Keratinocyte (primary cell): ENCODE measurements at regions not wholly inside any gene's neighbourhood (a gene's known extent, or its start where the extent isn't known, plus 50 kb on each side); places are given as distances from the start of the nearest gene placed in this dataset.

Source experiments
- DNase-seq: peaks from one replicate; pipeline ENCODE4 v3.0.0-alpha.2; 2011; ENCODE audit warnings: low read depth, missing footprints, low spot score
- FAIRE-seq: peaks from 2 replicates; lab custom pipeline; 2011; peaks lifted over from hg19 to GRCh38; lab: Jason Lieb, UNC
- H2AFZ ChIP-seq: 2 replicates; pipeline ENCODE4 v1.6.0; 2012; ENCODE audit warnings: low read length, control low read depth, inconsistent platforms; ENCODE audit not compliant: control insufficient read depth
- H3K27ac ChIP-seq: 2 replicates; pipeline ENCODE4 v1.5.1; 2011; ENCODE audit warnings: low read length; ENCODE audit not compliant: control insufficient read depth, insufficient read depth
- H3K27me3 ChIP-seq: 3 replicates; pipeline ENCODE4 v1.6.0; 2011; ENCODE audit warnings: low read length; ENCODE audit not compliant: control insufficient read depth, insufficient read depth; ENCODE audit errors: extremely low read depth
- H3K36me3 ChIP-seq, 2 experiments: 2 replicates in 1 of 2; 3 replicates in 1 of 2; pipeline ENCODE4 v1.5.1; 2011; ENCODE audit warnings: low read length in 2 of 2, mild to moderate bottlenecking in 1 of 2; ENCODE audit not compliant: control insufficient read depth in 2 of 2, insufficient read depth in 2 of 2; ENCODE audit errors: extremely low read depth in 1 of 2
- H3K4me1 ChIP-seq: 3 replicates; pipeline ENCODE4 v1.5.1; 2011; ENCODE audit warnings: low read length; ENCODE audit not compliant: control insufficient read depth, insufficient read depth; ENCODE audit errors: extremely low read depth
- H3K4me2 ChIP-seq: 3 replicates; pipeline ENCODE4 v1.6.0; 2011; ENCODE audit warnings: low read depth, low read length; ENCODE audit not compliant: control insufficient read depth, insufficient read depth; ENCODE audit errors: extremely low read depth
- H3K4me3 ChIP-seq, 3 experiments: fragments of 200-600 bp in 1 of 3; sonication (generic) in 1 of 3; 2 replicates in 2 of 3; 3 replicates in 1 of 3; pipeline ENCODE4 v1.5.1; 2011 to 2016; ENCODE audit warnings: low read length in 3 of 3, mild to moderate bottlenecking in 3 of 3, control low read depth in 2 of 3, inconsistent platforms in 1 of 3, low read depth in 1 of 3, mixed read lengths in 1 of 3, mixed run types in 1 of 3, moderate library complexity in 1 of 3; ENCODE audit not compliant: control insufficient read depth in 2 of 3, insufficient read depth in 2 of 3; ENCODE audit errors: extremely low read depth in 1 of 3
- H3K79me2 ChIP-seq: 2 replicates; pipeline ENCODE4 v1.6.0; 2012; ENCODE audit warnings: low read length; ENCODE audit not compliant: control insufficient read depth, insufficient read depth
- H3K9ac ChIP-seq: 3 replicates; pipeline ENCODE4 v1.6.0; 2011; ENCODE audit warnings: low read length; ENCODE audit not compliant: control insufficient read depth, insufficient read depth; ENCODE audit errors: extremely low read depth
- H3K9me1 ChIP-seq: 3 replicates; pipeline ENCODE4 v1.6.0; 2011; ENCODE audit warnings: low read length; ENCODE audit not compliant: control insufficient read depth, insufficient read depth; ENCODE audit errors: extremely low read depth
- H3K9me3 ChIP-seq: 2 replicates; pipeline ENCODE4 v1.5.1; 2012; ENCODE audit warnings: low read depth, low read length; ENCODE audit not compliant: control insufficient read depth
- H4K20me1 ChIP-seq: 3 replicates; pipeline ENCODE4 v1.6.0; 2011; ENCODE audit warnings: low read length; ENCODE audit not compliant: control insufficient read depth, insufficient read depth; ENCODE audit errors: extremely low read depth
- EZH2 ChIP-seq: IDR thresholded peaks from one replicate; pipeline ENCODE4 v1.6.1; 2012; ENCODE audit warnings: inconsistent platforms, mild to moderate bottlenecking, low read length, moderate library complexity
- dilution Hi-C: fragments of 300-500 bp; cut with MboI; formaldehyde crosslinking; loops from one replicate; pipeline ENCODE4 v1.7.0; 2020; ENCODE audit warnings: low sequenced_read_pairs; ENCODE audit not compliant: extremely low pct_ligation_motif_present
- TF ChIP-seq, protein P1 (sequence below), 3 experiments: IDR thresholded peaks in 1 of 3; conservative IDR thresholded peaks in 1 of 3; optimal IDR thresholded peaks in 1 of 3; 2 replicates in 2 of 3; 3 replicates in 1 of 3; pipeline versions ENCODE3 to v1.5.1; 2011; ENCODE audit warnings: low read length in 3 of 3, mild to moderate bottlenecking in 3 of 3, moderate library complexity in 2 of 3, control low read depth in 1 of 3, inconsistent platforms in 1 of 3; ENCODE audit not compliant: insufficient read depth in 2 of 3; ENCODE audit errors: extremely low read depth in 1 of 3

DNA sequence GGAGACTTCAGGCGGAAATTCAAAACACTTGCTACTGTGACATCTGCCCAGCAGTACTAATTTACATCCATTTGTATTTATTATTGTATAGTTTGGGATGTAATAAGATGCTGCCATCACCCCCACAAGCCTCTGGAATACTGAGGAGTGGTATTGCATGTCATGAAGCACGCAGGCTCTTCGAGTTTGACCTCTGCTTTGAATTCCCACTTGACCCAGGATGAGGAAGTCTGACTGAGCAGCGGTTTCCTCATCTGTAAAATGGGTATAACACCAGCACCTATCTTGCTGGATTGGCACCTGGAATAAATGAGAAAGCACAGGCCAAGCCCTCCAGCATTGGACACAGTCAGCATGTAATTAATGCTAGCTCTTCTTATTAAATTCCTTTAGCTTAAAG is 116.0 kb upstream of the DIO3 start:
- no peak overlapping the region for H3K4me3 ChIP-seq
- no peak overlapping the region for H2AFZ ChIP-seq
- H3K27me3 ChIP-seq = no peaks in the 10 kb centered on the region
- TF ChIP-seq EZH2 = no peak
- H3K9ac ChIP-seq = no peak overlapping the region
- H3K9me1 ChIP-seq = no peaks in the 10 kb centered on the region
- no peak overlapping the region for H3K4me2 ChIP-seq
- no peak overlapping the region for H3K27ac ChIP-seq
- dilution Hi-C loops = no loop called here
- no peaks in the 10 kb centered on the region for H3K79me2 ChIP-seq
- no peak for FAIRE-seq
- no peaks in the 10 kb centered on the region for H3K4me1 ChIP-seq
- H3K9me3 ChIP-seq = no peaks in the 10 kb centered on the region
- H3K36me3 ChIP-seq = no peaks in the 10 kb centered on the region
- DNase-seq = no peak
- no peaks in the 10 kb centered on the region for H4K20me1 ChIP-seq

DNA sequence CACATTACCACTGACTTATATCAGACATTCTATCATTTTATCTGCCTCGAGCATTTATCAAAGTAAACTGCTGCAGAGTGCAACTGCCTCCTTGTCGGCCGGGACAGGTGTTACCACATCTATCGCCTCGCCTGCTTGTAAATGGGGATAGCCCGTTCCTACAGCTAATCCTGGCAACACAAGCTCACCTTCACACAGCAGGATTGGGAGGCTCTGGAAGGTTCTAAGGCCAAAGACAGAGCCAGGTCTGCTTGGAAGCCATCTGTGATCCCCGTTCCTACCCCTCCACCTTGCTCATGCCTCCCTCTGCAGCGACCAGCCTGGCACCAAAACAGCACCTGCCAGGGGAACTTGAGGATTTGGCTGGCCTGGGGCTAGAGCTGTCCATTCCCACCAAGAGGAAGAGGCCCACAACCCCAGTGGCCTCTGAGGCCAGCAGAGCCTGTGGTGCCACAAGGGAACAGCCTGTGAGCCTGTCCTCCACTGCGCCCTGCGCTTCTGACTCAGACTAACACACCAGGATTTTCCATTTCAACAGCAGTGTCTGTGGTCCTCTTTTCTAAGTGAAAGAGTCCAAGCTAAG is 114.8 kb upstream of the DIO3 start:
- no peak for TF ChIP-seq EZH2
- TF ChIP-seq, protein P1, sequence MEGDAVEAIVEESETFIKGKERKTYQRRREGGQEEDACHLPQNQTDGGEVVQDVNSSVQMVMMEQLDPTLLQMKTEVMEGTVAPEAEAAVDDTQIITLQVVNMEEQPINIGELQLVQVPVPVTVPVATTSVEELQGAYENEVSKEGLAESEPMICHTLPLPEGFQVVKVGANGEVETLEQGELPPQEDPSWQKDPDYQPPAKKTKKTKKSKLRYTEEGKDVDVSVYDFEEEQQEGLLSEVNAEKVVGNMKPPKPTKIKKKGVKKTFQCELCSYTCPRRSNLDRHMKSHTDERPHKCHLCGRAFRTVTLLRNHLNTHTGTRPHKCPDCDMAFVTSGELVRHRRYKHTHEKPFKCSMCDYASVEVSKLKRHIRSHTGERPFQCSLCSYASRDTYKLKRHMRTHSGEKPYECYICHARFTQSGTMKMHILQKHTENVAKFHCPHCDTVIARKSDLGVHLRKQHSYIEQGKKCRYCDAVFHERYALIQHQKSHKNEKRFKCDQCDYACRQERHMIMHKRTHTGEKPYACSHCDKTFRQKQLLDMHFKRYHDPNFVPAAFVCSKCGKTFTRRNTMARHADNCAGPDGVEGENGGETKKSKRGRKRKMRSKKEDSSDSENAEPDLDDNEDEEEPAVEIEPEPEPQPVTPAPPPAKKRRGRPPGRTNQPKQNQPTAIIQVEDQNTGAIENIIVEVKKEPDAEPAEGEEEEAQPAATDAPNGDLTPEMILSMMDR (optimal IDR thresholded peaks at IDR 0.05 in 1 of 3, IDR thresholded peaks at IDR 0.05 in 1 of 3, conservative IDR thresholded peaks at IDR 0.05 in 1 of 3; ENCODE audit: extremely low read depth in 1 of 3, insufficient read depth in 2 of 3, low read length in 3 of 3) = no peak
- no peaks in the 10 kb centered on the region for H3K9me3 ChIP-seq
- no peaks in the 10 kb centered on the region for H3K9me1 ChIP-seq
- DNase-seq (no peak), FAIRE-seq (no peak)
- H3K4me1 ChIP-seq = no peaks in the 10 kb centered on the region
- dilution Hi-C loops = no loop called here
- no peak overlapping the region for H2AFZ ChIP-seq
- H3K9ac ChIP-seq = no peak overlapping the region
- no peaks in the 10 kb centered on the region for H4K20me1 ChIP-seq
- no peak overlapping the region for H3K27ac ChIP-seq
- H3K4me3 ChIP-seq = no peak overlapping the region
- H3K4me2 ChIP-seq = no peak overlapping the region
- H3K36me3 ChIP-seq = no peaks in the 10 kb centered on the region
- no peaks in the 10 kb centered on the region for H3K79me2 ChIP-seq
- H3K27me3 ChIP-seq = no peaks in the 10 kb centered on the region

DNA sequence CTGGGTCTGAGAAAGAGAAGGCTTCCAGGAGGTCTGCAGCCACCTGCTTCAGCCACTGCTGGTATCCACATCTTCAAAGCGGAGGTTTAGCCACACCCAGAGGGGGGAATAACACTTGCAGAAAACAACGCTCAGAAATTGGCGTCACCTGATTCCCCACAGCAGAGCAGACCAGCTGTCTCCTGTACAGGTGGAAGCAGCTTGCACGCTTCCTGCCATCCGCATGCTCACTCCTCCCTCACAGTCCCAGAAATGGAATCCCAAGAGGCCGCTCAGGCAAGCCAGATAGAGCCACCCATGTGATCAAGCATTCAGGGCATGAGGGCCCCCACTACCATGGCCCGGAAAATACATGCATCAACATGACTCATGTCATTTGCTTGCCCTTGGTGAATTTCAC is 112.2 kb upstream of the DIO3 start:
- no peak overlapping the region for H3K27ac ChIP-seq
- peaks cover under 1% of the 10 kb centered on the region for H3K27me3 ChIP-seq
- dilution Hi-C loops = no loop called here
- FAIRE-seq (no peak), DNase-seq (no peak)
- no peaks in the 10 kb centered on the region for H3K4me1 ChIP-seq
- H3K9ac ChIP-seq = no peak overlapping the region
- H2AFZ ChIP-seq = no peak overlapping the region
- no peaks in the 10 kb centered on the region for H3K9me1 ChIP-seq
- H4K20me1 ChIP-seq = no peaks in the 10 kb centered on the region
- no peaks in the 10 kb centered on the region for H3K36me3 ChIP-seq
- no peaks in the 10 kb centered on the region for H3K9me3 ChIP-seq
- no peak overlapping the region for H3K4me2 ChIP-seq
- no peaks in the 10 kb centered on the region for H3K79me2 ChIP-seq
- no peak overlapping the region for H3K4me3 ChIP-seq
- no peak for TF ChIP-seq EZH2
- TF ChIP-seq, protein P1 (optimal IDR thresholded peaks at IDR 0.05 in 1 of 3, IDR thresholded peaks at IDR 0.05 in 1 of 3, conservative IDR thresholded peaks at IDR 0.05 in 1 of 3; ENCODE audit: extremely low read depth in 1 of 3, insufficient read depth in 2 of 3, low read length in 3 of 3) = no peak
